HG03457 (cell line): ENCODE measurements at regions not wholly inside any gene's neighbourhood (a gene's known extent, or its start where the extent isn't known, plus 50 kb on each side); places are given as distances from the start of the nearest gene placed in this dataset.
A peak's percentile ranks its signal among the peaks of the same experiment; 100 is the strongest.
"Not testable (repeated sequence)": the region's sequence is repeated elsewhere in the genome, so short reads cannot be mapped to it uniquely, and the experiment has no call there.

Source experiments
- ATAC-seq: cut with Tn5 transposase; IDR thresholded peaks from one replicate; pipeline ENCODE4 v1.9.1; 2021; ENCODE audit warnings: moderate number of reproducible peaks; ENCODE audit not compliant: unreplicated experiment

- no peak for ATAC-seq
These were observed 310.9 kb downstream of the TDRD3 start for GRCh38 chr13:60707878-60708277.

GRCh38 chr13:60701895-60702294 lies 304.9 kb downstream of the TDRD3 start:
- no peak for ATAC-seq

- ATAC-seq, result no peak
These were observed 304.0 kb downstream of the TDRD3 start for GRCh38 chr13:60700994-60701393.

- ATAC-seq, result no peak
These were observed 302.6 kb downstream of the TDRD3 start for GRCh38 chr13:60699636-60700035.

- no peak for ATAC-seq
These were observed 299.6 kb downstream of the TDRD3 start for GRCh38 chr13:60696602-60697001.

- no peak for ATAC-seq
These were observed 294.2 kb downstream of the TDRD3 start for GRCh38 chr13:60691268-60691667.

- no peak for ATAC-seq
These were observed 293.6 kb downstream of the TDRD3 start for GRCh38 chr13:60690604-60691003.

GRCh38 chr13:60689571-60689970 lies 292.6 kb downstream of the TDRD3 start:
- ATAC-seq, result no peak

- ATAC-seq, result no peak
These were observed 292.1 kb downstream of the TDRD3 start for GRCh38 chr13:60689076-60689475.

- ATAC-seq, result no peak
These were observed 283.1 kb downstream of the TDRD3 start for GRCh38 chr13:60679928-60680694.

- no peak for ATAC-seq
These were observed 282.1 kb downstream of the TDRD3 start for GRCh38 chr13:60679131-60679530.

GRCh38 chr13:60671386-60671785 lies 274.4 kb downstream of the TDRD3 start:
- no peak for ATAC-seq

GRCh38 chr13:60663788-60664187 lies 266.8 kb downstream of the TDRD3 start:
- no peak for ATAC-seq

GRCh38 chr13:60662595-60662994 lies 265.6 kb downstream of the TDRD3 start:
- ATAC-seq, result no peak

GRCh38 chr13:60661521-60661920 lies 264.5 kb downstream of the TDRD3 start:
- no peak for ATAC-seq

- not testable (repeated sequence) for ATAC-seq
These were observed 260.6 kb downstream of the TDRD3 start for GRCh38 chr13:60657586-60657985.

- ATAC-seq, result no peak
These were observed 258.2 kb downstream of the TDRD3 start for GRCh38 chr13:60655256-60655655.

- no peak for ATAC-seq
These were observed 257.4 kb downstream of the TDRD3 start for GRCh38 chr13:60654415-60654814.

- ATAC-seq, result no peak
These were observed 250.5 kb downstream of the TDRD3 start for GRCh38 chr13:60647547-60647946.

- ATAC-seq, result no peak
These were observed 249.6 kb downstream of the TDRD3 start for GRCh38 chr13:60646620-60647019.

- ATAC-seq, result peak; percentile 62
These were observed 248.7 kb downstream of the TDRD3 start for GRCh38 chr13:60645676-60646075.

GRCh38 chr13:60642552-60642951 lies 245.5 kb downstream of the TDRD3 start:
- no peak for ATAC-seq

- no peak for ATAC-seq
These were observed 232.1 kb downstream of the TDRD3 start for GRCh38 chr13:60629158-60629557.
